Endothelial cell of umbilical vein (primary cell): ENCODE measurements at regions not wholly inside any gene's neighbourhood (a gene's known extent, or its start where the extent isn't known, plus 50 kb on each side); places are given as distances from the start of the nearest gene placed in this dataset.

Source experiments
- BruUV-seq: library from RNA; stranded (reverse); fragments of 400-500 nt; replicated peaks from 2 replicates; lab custom pipeline; 2021; lab: Mats Ljungman, UMichigan
- CTCF ChIA-PET: fragments of 300-600, 350-600 bp; sonication (Branson Sonifier 250); formaldehyde crosslinking; loops from one replicate; lab custom pipeline; 2021; ENCODE audit warnings: antibody characterized with exemption, inconsistent platforms; lab: Charles Lee
- POLR2A ChIA-PET: fragments of 300-600, 350-600 bp; sonication (Branson Sonifier 250); formaldehyde crosslinking; loops from one replicate; lab custom pipeline; 2021; ENCODE audit warnings: antibody characterized with exemption, inconsistent platforms; lab: Charles Lee
- DNase-seq: peaks from one replicate; pipeline ENCODE4 v3.0.0-alpha.2; 2011; ENCODE audit warnings: low read depth, low spot score
- FAIRE-seq: peaks from 2 replicates; lab custom pipeline; 2011; peaks lifted over from hg19 to GRCh38; lab: Jason Lieb, UNC
- H2AFZ ChIP-seq: 2 replicates; pipeline ENCODE4 v1.6.0; 2012; ENCODE audit warnings: low read depth, low read length, control low read depth, inconsistent platforms
- H3K27ac ChIP-seq: 2 replicates; pipeline ENCODE4 v1.5.1; 2011; ENCODE audit warnings: low read depth, mild to moderate bottlenecking, control low read depth, low read length, moderate library complexity; ENCODE audit not compliant: insufficient read depth
- H3K27me3 ChIP-seq, 2 experiments: 2 replicates each; pipeline versions ENCODE4 v1.6.0 to v1.6.1; 2011; ENCODE audit warnings: low read length in 2 of 2, mixed read lengths in 1 of 2; ENCODE audit not compliant: control insufficient read depth in 2 of 2, insufficient read depth in 2 of 2
- H3K36me3 ChIP-seq, 2 experiments: 2 replicates in 1 of 2; 3 replicates in 1 of 2; pipeline ENCODE4 v1.5.1; 2011; ENCODE audit warnings: low read length in 2 of 2, mild to moderate bottlenecking in 1 of 2, moderate library complexity in 1 of 2; ENCODE audit not compliant: control insufficient read depth in 2 of 2, insufficient read depth in 2 of 2; ENCODE audit errors: extremely low read depth in 1 of 2
- H3K4me1 ChIP-seq: 3 replicates; pipeline ENCODE4 v1.5.1; 2011; ENCODE audit warnings: mild to moderate bottlenecking, low read length; ENCODE audit not compliant: control insufficient read depth, insufficient read depth; ENCODE audit errors: extremely low read depth
- H3K4me2 ChIP-seq: 2 replicates; pipeline ENCODE4 v1.6.1; 2011; ENCODE audit warnings: low read length, control low read depth, mixed read lengths; ENCODE audit not compliant: insufficient read depth
- H3K4me3 ChIP-seq, 3 experiments: fragments of 200-600 bp in 1 of 3; sonication (generic), shearing (Covaris generic) in 1 of 3; replicated peaks in 1 of 3; 2 replicates each; pipeline ENCODE4 v1.5.1; 2011 to 2016; ENCODE audit warnings: control low read depth in 3 of 3, low read length in 3 of 3, mild to moderate bottlenecking in 2 of 3, inconsistent platforms in 1 of 3, low read depth in 1 of 3, moderate library complexity in 1 of 3; ENCODE audit not compliant: insufficient read depth in 1 of 3
- H3K79me2 ChIP-seq: 2 replicates; pipeline ENCODE4 v1.6.0; 2012; ENCODE audit warnings: low read length, inconsistent platforms; ENCODE audit not compliant: control insufficient read depth, insufficient read depth
- H3K9ac ChIP-seq: replicated peaks from 2 replicates; pipeline ENCODE3; 2011; ENCODE audit warnings: low read length, control low read depth; ENCODE audit not compliant: insufficient read depth; ENCODE audit errors: extremely low read depth
- H3K9me1 ChIP-seq: replicated peaks from 3 replicates; pipeline ENCODE4 v1.6.0; 2011; ENCODE audit warnings: mild to moderate bottlenecking, low read length; ENCODE audit not compliant: control insufficient read depth, insufficient read depth; ENCODE audit errors: extremely low read depth
- H3K9me3 ChIP-seq: replicated peaks from 2 replicates; pipeline ENCODE4 v1.5.1; 2012; ENCODE audit warnings: low read length, inconsistent platforms; ENCODE audit not compliant: control insufficient read depth, insufficient read depth
- H4K20me1 ChIP-seq: replicated peaks from 2 replicates; pipeline ENCODE3; 2011; ENCODE audit warnings: mild to moderate bottlenecking, low read length; ENCODE audit not compliant: control insufficient read depth, insufficient read depth; ENCODE audit errors: extremely low read depth
- CTCF ChIP-seq, 2 donors: IDR thresholded peaks; 1 replicate in 1 of 2; 2 replicates in 1 of 2; pipeline ENCODE4 v1.5.1; 2011; ENCODE audit warnings: low read length in 2 of 2, mild to moderate bottlenecking in 2 of 2, moderate library complexity in 2 of 2, control low read depth in 1 of 2, inconsistent platforms in 1 of 2, low read depth in 1 of 2; ENCODE audit not compliant: insufficient read depth in 1 of 2; ENCODE audit errors: extremely low read depth in 1 of 2
- EZH2 ChIP-seq: IDR thresholded peaks from 2 replicates; pipeline ENCODE4 v1.6.1; 2012; ENCODE audit warnings: borderline replicate concordance, low read depth, mild to moderate bottlenecking, moderate library complexity, low read length, inconsistent platforms; ENCODE audit not compliant: severe bottlenecking
- FOS ChIP-seq: IDR thresholded peaks from 2 replicates; pipeline ENCODE4 v1.6.1; 2011; ENCODE audit warnings: mild to moderate bottlenecking, low read length, moderate library complexity, borderline replicate concordance; ENCODE audit not compliant: insufficient read depth
- GATA2 ChIP-seq: IDR thresholded peaks from 2 replicates; pipeline ENCODE4 v1.7.0; 2011; ENCODE audit warnings: low read depth, mild to moderate bottlenecking, moderate library complexity, mixed read lengths, low read length; ENCODE audit not compliant: insufficient read length, insufficient read depth
- JUN ChIP-seq: IDR thresholded peaks from 2 replicates; pipeline ENCODE4 v1.6.1; 2011; ENCODE audit warnings: borderline replicate concordance, low read depth; ENCODE audit not compliant: insufficient read length, insufficient read depth
- MAX ChIP-seq: IDR thresholded peaks from 2 replicates; pipeline ENCODE4 v1.6.1; 2011; ENCODE audit not compliant: insufficient read depth, insufficient read length
- MYC ChIP-seq: IDR thresholded peaks from one replicate; pipeline ENCODE4 v1.6.1; 2011; ENCODE audit warnings: mild to moderate bottlenecking, low read depth, low read length
- POLR2A ChIP-seq: IDR thresholded peaks from 2 replicates; pipeline ENCODE4 v1.6.1; 2012; ENCODE audit warnings: low read depth, mild to moderate bottlenecking, control low read depth, low read length
- POLR2AphosphoS5 ChIP-seq: IDR thresholded peaks from 2 replicates; pipeline ENCODE4 v1.6.1; 2012; ENCODE audit warnings: low read depth, mild to moderate bottlenecking, control low read depth, low read length, moderate library complexity; ENCODE audit not compliant: insufficient read depth
- dilution Hi-C: fragments of 300-500 bp; cut with MboI; formaldehyde crosslinking; loops from one replicate; pipeline ENCODE4 v1.15.0; 2019; ENCODE audit warnings: low sequenced_read_pairs; ENCODE audit not compliant: extremely low pct_ligation_motif_present
- intact Hi-C: fragments of 100-400 bp; cut with micrococcal nuclease; formaldehyde crosslinking; loops from one replicate; pipeline ENCODE4 v1.10.0; 2022

- no peaks in the 10 kb centered on the region for H3K9me3 ChIP-seq
- DNase-seq = no peak
- no peaks in the 10 kb centered on the region for H3K27me3 ChIP-seq
- no peak overlapping the region for H3K4me3 ChIP-seq
- BruUV-seq = no TSS peak
- intact Hi-C loops (no loop called here), dilution Hi-C loops (no loop called here)
- no peaks in the 10 kb centered on the region for H3K36me3 ChIP-seq
- ChIA-PET POLR2A (no interaction called here), CTCF (no interaction called here)
- no peak overlapping the region for H2AFZ ChIP-seq
- TF ChIP-seq JUN (no peak), CTCF (IDR thresholded peaks at IDR 0.05; ENCODE audit: extremely low read depth in 1 of 2, insufficient read depth in 1 of 2, low read depth in 1 of 2, low read length in 2 of 2) (no peak), POLR2AphosphoS5 (no peak), FOS (no peak), MYC (no peak), GATA2 (no peak), EZH2 (no peak), MAX (no peak), POLR2A (no peak)
- no peak overlapping the region for H3K9ac ChIP-seq
- no peak overlapping the region for H3K4me2 ChIP-seq
- FAIRE-seq = no peak
- no peaks in the 10 kb centered on the region for H3K79me2 ChIP-seq
- H4K20me1 ChIP-seq = no peaks in the 10 kb centered on the region
- no peaks in the 10 kb centered on the region for H3K9me1 ChIP-seq
- H3K27ac ChIP-seq = no peak overlapping the region
- no peaks in the 10 kb centered on the region for H3K4me1 ChIP-seq
Measured at GRCh38 chr13:90084684-90085290, 1262.7 kb upstream of the MIR17HG start.
